DMS53 treated with DMSO at 0.1 percent for 48 hours (cell line): ENCODE measurements at regions not wholly inside any gene's neighbourhood (a gene's known extent, or its start where the extent isn't known, plus 50 kb on each side); places are given as distances from the start of the nearest gene placed in this dataset.

Source experiments
- DNase-seq: peaks from one replicate; lab custom pipeline; 2025; ENCODE audit not compliant: unreplicated experiment; lab: John Stamatoyannopoulos, UW

GRCh38 chr10:44674536-44675386, 236.4 kb upstream of the TMEM72 start:
- no peak for DNase-seq

- DNase-seq = no peak
Observed at GRCh38 chr10:44675387-44675874, 235.7 kb upstream of the TMEM72 start.

- no peak for DNase-seq
Observed at GRCh38 chr10:44680764-44681163, 230.4 kb upstream of the TMEM72 start.

- DNase-seq = no peak
Observed at GRCh38 chr10:44682507-44682906, 228.6 kb upstream of the TMEM72 start.

- DNase-seq = no peak
Observed at GRCh38 chr10:44684661-44685060, 226.5 kb upstream of the TMEM72 start.

- DNase-seq = no peak
Observed at GRCh38 chr10:44685220-44685619, 225.9 kb upstream of the TMEM72 start.

- DNase-seq = no peak
Observed at GRCh38 chr10:44685747-44686146, 225.4 kb upstream of the TMEM72 start.

GRCh38 chr10:44689368-44689767, 221.8 kb upstream of the TMEM72 start:
- no peak for DNase-seq

- no peak for DNase-seq
Observed at GRCh38 chr10:44696496-44696895, 214.6 kb upstream of the TMEM72 start.

GRCh38 chr10:44697116-44697515, 214.0 kb upstream of the TMEM72 start:
- no peak for DNase-seq

GRCh38 chr10:44702531-44702930, 208.6 kb upstream of the TMEM72 start:
- no peak for DNase-seq

- no peak for DNase-seq
Observed at GRCh38 chr10:44703241-44704155, 207.6 kb upstream of the TMEM72 start.

GRCh38 chr10:44704616-44705015, 206.5 kb upstream of the TMEM72 start:
- no peak for DNase-seq

- DNase-seq = no peak
Observed at GRCh38 chr10:44706745-44707144, 204.4 kb upstream of the TMEM72 start.

GRCh38 chr10:44713307-44713706, 197.8 kb upstream of the TMEM72 start:
- DNase-seq = no peak

GRCh38 chr10:44714451-44714850, 196.7 kb upstream of the TMEM72 start:
- DNase-seq = no peak

- DNase-seq = no peak
Observed at GRCh38 chr10:44715136-44715535, 196.0 kb upstream of the TMEM72 start.

GRCh38 chr10:44716470-44717015, 194.6 kb upstream of the TMEM72 start:
- no peak for DNase-seq

- DNase-seq = no peak
Observed at GRCh38 chr10:44723082-44723481, 188.1 kb upstream of the TMEM72 start.

GRCh38 chr10:44723619-44724325, 187.4 kb upstream of the TMEM72 start:
- DNase-seq = no peak
